GM20431 (cell line): ENCODE measurements at regions not wholly inside any gene's neighbourhood (a gene's known extent, or its start where the extent isn't known, plus 50 kb on each side); places are given as distances from the start of the nearest gene placed in this dataset.

Source experiments
- in situ Hi-C: fragments of 300-500 bp; cut with MseI, MboI; formaldehyde crosslinking; loops from one replicate; pipeline ENCODE4 v1.15.0; 2020; ENCODE audit warnings: low sequenced_read_pairs; ENCODE audit not compliant: unreplicated experiment

GRCh38 chr4:130080872-130081451 is 985.0 kb downstream of the C4orf33 start:
- in situ Hi-C loops: no loop called here

- in situ Hi-C loops: no loop called here
Measured at GRCh38 chr4:130090427-130090826, 994.5 kb downstream of the C4orf33 start.

DNA sequence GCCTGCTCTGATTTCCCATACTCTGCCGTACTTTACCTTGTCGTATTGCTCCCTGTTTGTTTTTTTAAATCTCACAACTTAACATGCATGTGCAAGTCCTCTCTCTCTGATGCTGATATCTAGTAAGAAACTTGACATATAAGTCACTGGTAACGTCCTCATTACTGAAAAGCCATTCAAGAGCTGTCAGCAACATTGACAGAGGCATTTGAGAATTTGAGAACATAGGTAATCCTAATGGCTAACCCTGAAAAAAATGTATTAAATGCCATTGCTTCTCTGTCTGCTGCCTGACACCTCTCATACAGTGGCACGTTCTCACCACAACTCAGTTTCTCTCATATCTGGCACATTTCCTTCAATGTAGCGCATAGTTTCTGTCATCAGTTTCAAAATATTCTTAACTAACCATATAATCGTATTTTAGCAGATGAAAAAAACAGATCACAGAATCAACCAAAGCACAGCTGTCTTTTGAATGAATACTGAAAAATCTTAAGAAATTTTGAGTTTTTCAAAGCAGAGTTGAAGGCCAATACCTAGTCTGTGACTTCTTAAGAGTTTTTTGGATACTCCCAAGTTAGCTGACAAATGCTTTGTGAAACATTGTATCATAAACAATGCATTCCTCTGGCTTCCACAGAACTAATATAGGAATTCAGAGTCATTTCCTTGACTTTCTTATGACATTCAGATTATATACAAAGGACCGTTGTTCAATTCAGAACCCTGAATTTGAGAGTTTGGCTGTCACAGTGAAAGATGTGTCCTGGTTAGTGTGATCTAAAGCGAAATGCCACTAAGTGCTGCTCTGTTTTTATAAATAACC is 996.4 kb downstream of the C4orf33 start:
- in situ Hi-C loops: no loop called here

DNA sequence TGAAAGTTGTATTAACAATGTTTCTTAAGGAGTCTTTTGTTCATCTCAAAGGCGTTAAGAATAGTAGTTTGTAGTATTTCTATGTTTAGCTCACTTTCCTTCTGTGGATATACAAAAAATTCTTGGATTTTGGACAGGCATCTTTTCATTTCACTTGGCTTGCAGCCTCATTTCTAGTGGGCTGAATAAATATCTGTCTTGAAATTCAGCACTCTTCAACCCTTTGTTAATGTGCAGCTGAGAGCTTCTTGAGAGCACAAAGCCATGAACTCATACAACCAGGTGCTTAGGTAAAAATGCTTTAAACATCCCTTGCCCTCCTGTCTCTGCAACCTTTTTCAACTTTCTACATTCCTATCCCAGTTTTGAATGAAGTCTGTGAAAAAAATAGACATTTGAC is 1003.2 kb downstream of the C4orf33 start:
- in situ Hi-C loops: no loop called here

DNA sequence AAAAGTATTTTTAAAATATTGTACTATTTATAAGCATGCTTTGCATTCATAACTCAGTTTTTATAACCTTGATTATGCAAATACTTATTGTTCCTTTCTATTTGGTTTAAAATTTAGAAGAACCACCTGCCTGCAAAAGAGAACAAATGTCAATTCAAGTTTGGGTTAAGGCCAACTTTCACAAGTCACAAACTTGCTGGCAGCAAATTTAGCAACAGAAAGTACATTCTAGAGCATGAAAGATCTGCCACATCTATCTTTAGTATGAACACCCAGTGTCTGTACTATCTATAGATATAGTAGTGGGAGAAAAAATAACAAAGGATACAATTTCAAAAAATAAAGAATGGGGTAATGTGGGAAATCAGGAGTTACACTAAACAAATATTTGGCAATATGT is 1014.2 kb downstream of the C4orf33 start:
- in situ Hi-C loops: no loop called here

- in situ Hi-C loops: no loop called here
Measured at GRCh38 chr4:130110770-130111169, 1014.8 kb downstream of the C4orf33 start.

- in situ Hi-C loops: no loop called here
Measured at GRCh38 chr4:130124066-130124465, 1028.1 kb downstream of the C4orf33 start.

GRCh38 chr4:130125467-130125866 is 1029.5 kb downstream of the C4orf33 start:
- in situ Hi-C loops: no loop called here

GRCh38 chr4:130127297-130127696 is 1031.3 kb downstream of the C4orf33 start:
- in situ Hi-C loops: no loop called here

DNA sequence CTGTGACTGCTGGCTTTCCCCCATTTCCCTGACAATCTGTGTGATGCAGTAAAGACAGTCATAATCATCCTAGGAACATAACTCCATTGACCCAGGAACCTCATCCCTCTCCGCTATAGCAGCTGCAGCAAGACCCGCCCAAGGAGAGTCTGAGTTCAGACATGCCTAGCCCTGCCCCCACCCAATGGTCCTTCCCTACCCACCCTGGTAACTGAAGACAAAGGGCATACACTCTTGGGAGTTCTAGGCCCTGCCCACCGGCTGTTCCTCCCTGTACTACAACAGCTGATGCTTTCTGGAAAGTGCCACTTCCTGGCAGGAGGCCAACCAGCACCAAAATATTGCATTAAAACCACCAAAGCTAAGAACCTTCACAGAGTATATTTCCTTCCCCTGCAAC is 1035.6 kb downstream of the C4orf33 start:
- in situ Hi-C loops: no loop called here

GRCh38 chr4:130141651-130142050 is 1045.7 kb downstream of the C4orf33 start:
- in situ Hi-C loops: no loop called here

DNA sequence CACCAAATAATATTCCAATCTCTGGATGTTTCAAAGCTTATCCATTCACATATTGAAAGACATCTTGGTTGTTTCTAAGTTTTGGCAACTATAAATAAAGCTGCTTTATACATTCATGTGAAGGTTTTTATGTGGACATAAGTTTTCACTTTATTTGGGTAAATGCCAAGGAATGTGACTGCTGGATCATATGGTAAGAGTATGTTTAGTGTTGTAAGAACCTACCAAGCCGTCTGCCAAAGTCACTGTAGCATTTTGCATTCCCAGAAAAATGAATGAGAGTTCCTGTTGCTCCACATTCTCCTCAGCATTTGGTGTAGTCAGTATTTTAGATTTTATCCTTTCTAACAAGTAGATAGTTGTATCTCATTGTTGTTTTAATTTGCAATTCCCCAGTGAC is 1047.7 kb downstream of the C4orf33 start:
- in situ Hi-C loops: no loop called here

GRCh38 chr4:130146773-130147172 is 1050.8 kb downstream of the C4orf33 start:
- in situ Hi-C loops: no loop called here

DNA sequence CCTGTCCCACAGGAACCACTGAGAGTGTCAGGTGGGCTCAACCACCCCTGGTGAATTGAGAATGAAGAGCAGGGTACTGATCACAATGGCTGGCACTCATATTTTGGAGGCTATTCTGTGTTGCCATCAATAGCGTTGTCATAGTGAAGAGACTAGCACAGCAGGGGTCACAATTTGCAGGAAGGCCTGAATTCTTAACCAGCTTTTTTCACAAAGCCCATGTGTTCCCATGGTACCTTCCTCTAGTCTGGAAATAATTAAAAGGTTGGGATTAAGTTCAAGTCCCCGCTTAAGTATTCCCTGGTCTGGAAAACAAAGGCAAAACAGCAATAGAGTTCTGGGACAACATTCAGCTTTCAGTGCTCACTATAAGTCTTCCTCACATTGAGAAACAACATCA is 1051.7 kb downstream of the C4orf33 start:
- in situ Hi-C loops: no loop called here

- in situ Hi-C loops: no loop called here
Measured at GRCh38 chr4:130154901-130155300, 1058.9 kb downstream of the C4orf33 start.

GRCh38 chr4:130163701-130164100 is 1067.7 kb downstream of the C4orf33 start:
- in situ Hi-C loops: no loop called here

DNA sequence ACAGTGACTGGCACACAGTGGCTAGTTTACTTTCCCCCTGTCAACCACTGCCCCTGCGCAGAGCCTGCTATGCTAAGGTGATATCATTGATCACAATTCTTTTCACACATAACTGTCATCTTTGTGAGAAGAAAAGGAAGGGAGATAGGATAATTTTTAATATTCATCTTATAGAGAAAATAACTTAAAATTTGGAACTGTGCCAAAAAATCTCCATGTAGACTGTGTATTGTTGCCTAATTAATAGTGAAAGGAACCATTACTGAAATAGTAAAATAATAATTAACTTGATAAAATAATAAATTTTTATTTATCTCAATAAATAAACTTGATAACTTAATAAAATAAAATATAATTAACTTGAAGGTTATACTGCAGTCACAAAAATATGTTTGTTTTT is 1069.4 kb downstream of the C4orf33 start:
- in situ Hi-C loops: no loop called here

DNA sequence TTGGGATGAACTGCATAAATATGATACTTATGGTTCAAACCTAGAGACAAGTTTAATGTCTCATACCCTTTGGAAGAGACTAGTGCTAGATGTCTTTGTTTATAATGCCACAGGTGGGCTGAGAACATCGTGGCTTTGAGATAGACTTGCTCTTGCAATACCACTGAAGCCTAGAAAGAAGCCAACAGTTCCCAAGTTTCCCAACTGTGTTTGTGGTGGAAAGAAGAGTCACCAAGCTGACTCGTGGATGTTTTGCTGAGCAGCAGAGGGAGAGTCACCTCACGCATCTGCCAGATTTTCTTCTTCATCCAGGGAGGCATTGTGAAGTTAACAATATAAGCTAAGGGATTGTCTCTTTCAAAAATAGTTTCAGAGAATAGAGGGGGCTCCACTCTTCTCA is 1076.2 kb downstream of the C4orf33 start:
- in situ Hi-C loops: no loop called here

- in situ Hi-C loops: no loop called here
Measured at GRCh38 chr4:130178106-130178505, 1082.2 kb downstream of the C4orf33 start.

DNA sequence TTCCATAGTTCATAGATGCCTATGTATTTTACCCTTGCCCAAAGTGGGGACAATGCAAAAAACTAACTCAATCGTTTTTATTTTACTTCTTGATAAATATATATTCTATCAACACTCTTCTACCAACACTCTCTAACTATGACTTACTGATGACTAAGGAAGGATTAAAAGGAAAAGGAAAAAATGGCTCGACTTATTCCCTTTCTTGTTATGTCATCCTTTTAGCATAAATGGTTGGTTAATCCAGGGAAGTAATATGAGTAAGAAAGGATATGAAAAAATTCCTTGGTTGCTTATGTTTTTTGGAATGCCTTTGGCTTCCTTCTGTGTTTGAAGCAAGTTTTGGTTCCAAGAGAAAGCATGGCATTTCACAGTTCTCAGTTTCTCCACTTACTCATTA is 1087.1 kb downstream of the C4orf33 start:
- in situ Hi-C loops: no loop called here

GRCh38 chr4:130183766-130184165 is 1087.8 kb downstream of the C4orf33 start:
- in situ Hi-C loops: no loop called here

- in situ Hi-C loops: no loop called here
Measured at GRCh38 chr4:130185123-130185522, 1089.2 kb downstream of the C4orf33 start.
